ENCODE measurements at regions not wholly inside any gene's neighbourhood (a gene's known extent, or its start where the extent isn't known, plus 50 kb on each side); places are given as distances from the start of the nearest gene placed in this dataset.
"Not testable (repeated sequence)": the region's sequence is repeated elsewhere in the genome, so short reads cannot be mapped to it uniquely, and the experiment has no call there.

GRCh38 chrX:79462458-79462857 is 95.3 kb upstream of the ITM2A start:
- H3K27me3 ChIP-seq (ENCODE audit: control insufficient read depth, insufficient read depth, low read length) = no peaks in the 10 kb centered on the region
- no peak overlapping the region for H3K4me3 ChIP-seq (ENCODE audit: low read depth, low read length)
- no peak overlapping the region for H3K27ac ChIP-seq (ENCODE audit: low read depth, low read length)
- H3K9me3 ChIP-seq (ENCODE audit: control insufficient read depth, insufficient read depth, low read length) = no peaks in the 10 kb centered on the region
- ChIA-PET POLR2A (no interaction called here), CTCF (no interaction called here)
- no peak for TF ChIP-seq CTCF (IDR thresholded peaks at IDR 0.05; ENCODE audit: low read depth, low read length)
- no peak for DNase-seq (ENCODE audit: low read depth, low spot score)

DNA sequence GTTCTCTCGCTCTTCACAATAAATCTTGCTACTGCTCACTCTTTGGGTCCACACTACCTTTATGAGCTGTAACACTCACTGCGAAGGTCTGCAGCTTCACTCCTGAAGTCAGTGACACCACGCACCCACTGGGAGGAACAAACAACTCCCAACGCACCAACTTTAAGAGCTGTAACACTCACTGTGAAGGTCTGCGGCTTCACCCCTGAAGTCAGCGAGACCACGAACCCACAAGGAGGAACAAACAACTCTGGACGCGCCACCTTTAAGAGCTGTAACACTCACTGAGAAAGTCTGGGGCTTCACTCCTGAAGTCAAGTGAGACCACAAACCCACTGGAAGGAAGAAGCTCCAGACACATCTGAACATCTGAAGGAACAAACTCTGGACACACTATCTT is 89.5 kb upstream of the ITM2A start:
- H3K27ac ChIP-seq (ENCODE audit: low read depth, low read length); H3K4me3 ChIP-seq (ENCODE audit: low read depth, low read length); CTCF ChIA-PET; H3K9me3 ChIP-seq (ENCODE audit: control insufficient read depth, insufficient read depth, low read length); DNase-seq (ENCODE audit: low read depth, low spot score); H3K27me3 ChIP-seq (ENCODE audit: control insufficient read depth, insufficient read depth, low read length); POLR2A ChIA-PET: not testable (repeated sequence)

GRCh38 chrX:79452881-79453280 is 85.7 kb upstream of the ITM2A start:
- DNase-seq (ENCODE audit: low read depth, low spot score) = no peak
- Histone ChIP-seq H3K4me3 (ENCODE audit: low read depth, low read length) (no peak overlapping the region), H3K27me3 (ENCODE audit: control insufficient read depth, insufficient read depth, low read length) (no peaks in the 10 kb centered on the region), H3K27ac (ENCODE audit: low read depth, low read length) (no peak overlapping the region), H3K9me3 (ENCODE audit: control insufficient read depth, insufficient read depth, low read length) (no peaks in the 10 kb centered on the region)
- CTCF ChIA-PET = no interaction called here
- TF ChIP-seq CTCF (IDR thresholded peaks at IDR 0.05; ENCODE audit: low read depth, low read length) = no peak
- POLR2A ChIA-PET = no interaction called here

GRCh38 chrX:79444694-79445210 is 77.6 kb upstream of the ITM2A start:
- no peak for TF ChIP-seq CTCF (IDR thresholded peaks at IDR 0.05; ENCODE audit: low read depth, low read length)
- no peak overlapping the region for H3K27ac ChIP-seq (ENCODE audit: low read depth, low read length)
- ChIA-PET POLR2A (no interaction called here), CTCF (no interaction called here)
- no peak for DNase-seq (ENCODE audit: low read depth, low spot score)
- H3K9me3 ChIP-seq (ENCODE audit: control insufficient read depth, insufficient read depth, low read length) = no peaks in the 10 kb centered on the region
- H3K27me3 ChIP-seq (ENCODE audit: control insufficient read depth, insufficient read depth, low read length) = no peaks in the 10 kb centered on the region
- H3K4me3 ChIP-seq (ENCODE audit: low read depth, low read length) = no peak overlapping the region

DNA sequence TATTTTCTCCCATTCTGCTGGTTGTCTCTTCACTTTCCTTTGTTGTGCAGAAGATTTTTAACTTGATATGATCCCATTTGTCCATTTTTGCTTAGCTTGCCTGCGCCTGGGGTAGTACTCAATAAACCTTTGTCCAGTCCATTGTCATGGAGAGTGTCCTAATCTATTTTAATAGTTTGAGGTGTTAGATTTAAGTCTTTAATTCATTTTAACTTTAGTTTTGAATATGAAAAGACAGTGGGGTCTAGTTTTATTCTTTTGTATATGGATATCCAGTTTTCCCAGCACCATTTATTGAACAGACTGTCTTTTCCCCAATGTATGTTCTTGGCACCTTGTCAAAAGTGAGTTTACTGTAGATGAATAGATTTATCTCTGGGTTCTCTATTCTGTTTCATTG is 76.0 kb upstream of the ITM2A start:
- ChIA-PET POLR2A (no interaction called here), CTCF (no interaction called here)
- Histone ChIP-seq H3K27me3 (ENCODE audit: control insufficient read depth, insufficient read depth, low read length) (no peaks in the 10 kb centered on the region), H3K9me3 (ENCODE audit: control insufficient read depth, insufficient read depth, low read length) (no peaks in the 10 kb centered on the region), H3K27ac (ENCODE audit: low read depth, low read length) (no peak overlapping the region), H3K4me3 (ENCODE audit: low read depth, low read length) (no peak overlapping the region)
- no peak for DNase-seq (ENCODE audit: low read depth, low spot score)
- TF ChIP-seq CTCF (IDR thresholded peaks at IDR 0.05; ENCODE audit: low read depth, low read length) = no peak

DNA sequence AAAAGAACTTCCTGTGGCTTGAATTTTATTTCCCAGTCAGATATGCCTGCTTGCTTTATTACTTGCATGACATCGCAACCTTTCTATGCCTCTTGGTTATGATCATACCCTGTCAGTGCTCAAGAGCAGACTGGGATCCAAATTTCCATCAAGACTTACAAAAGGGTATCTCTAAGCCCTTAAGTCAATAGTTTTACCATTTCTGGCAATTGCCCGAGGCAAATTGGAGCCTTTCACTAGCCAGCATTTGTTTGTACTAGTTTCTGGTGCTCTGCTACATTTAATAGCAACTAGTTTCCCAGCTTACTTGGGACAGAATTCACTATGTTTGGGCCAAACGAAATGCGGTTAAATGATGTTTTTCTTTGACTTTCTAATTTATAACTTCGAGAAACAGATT is 73.2 kb upstream of the ITM2A start:
- no peak for TF ChIP-seq CTCF (IDR thresholded peaks at IDR 0.05; ENCODE audit: low read depth, low read length)
- H3K4me3 ChIP-seq (ENCODE audit: low read depth, low read length) = no peak overlapping the region
- no peaks in the 10 kb centered on the region for H3K27me3 ChIP-seq (ENCODE audit: control insufficient read depth, insufficient read depth, low read length)
- ChIA-PET CTCF (no interaction called here), POLR2A (no interaction called here)
- H3K9me3 ChIP-seq (ENCODE audit: control insufficient read depth, insufficient read depth, low read length) = no peaks in the 10 kb centered on the region
- DNase-seq (ENCODE audit: low read depth, low spot score) = no peak
- H3K27ac ChIP-seq (ENCODE audit: low read depth, low read length) = no peak overlapping the region

Measured in AG04450 (cell line).